ENCODE measurements at regions not wholly inside any gene's neighbourhood (a gene's known extent, or its start where the extent isn't known, plus 50 kb on each side); places are given as distances from the start of the nearest gene placed in this dataset.

- DNase-seq (ENCODE audit: low read depth) = no peak
Observed at GRCh38 chr5:167020418-167020817, 1271.0 kb upstream of the WWC1 start.

DNA sequence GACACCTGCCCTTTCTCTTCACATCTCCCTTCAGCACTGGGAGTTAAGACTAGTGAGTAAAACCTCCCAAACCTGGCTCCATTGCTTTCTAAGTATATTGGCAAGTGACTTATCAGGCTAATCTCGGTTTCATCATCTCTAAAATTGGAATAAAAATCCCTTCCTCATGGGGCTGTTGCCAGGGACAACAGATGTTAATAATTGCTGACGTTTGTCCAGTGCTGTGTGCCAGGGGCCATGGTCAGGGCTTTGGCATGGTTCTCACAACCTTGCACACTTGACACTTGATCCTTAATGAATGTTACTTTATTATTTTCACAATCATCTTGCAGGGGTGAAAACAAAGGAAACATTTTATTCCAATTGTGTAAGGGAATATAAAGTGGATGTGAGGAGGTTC, 1262.0 kb upstream of the WWC1 start:
- no peak for DNase-seq (ENCODE audit: low read depth)

- DNase-seq (ENCODE audit: low read depth) = no peak
Observed at GRCh38 chr5:167030500-167031120, 1260.8 kb upstream of the WWC1 start.

- no peak for DNase-seq (ENCODE audit: low read depth)
Observed at GRCh38 chr5:167036585-167036984, 1254.9 kb upstream of the WWC1 start.

DNA sequence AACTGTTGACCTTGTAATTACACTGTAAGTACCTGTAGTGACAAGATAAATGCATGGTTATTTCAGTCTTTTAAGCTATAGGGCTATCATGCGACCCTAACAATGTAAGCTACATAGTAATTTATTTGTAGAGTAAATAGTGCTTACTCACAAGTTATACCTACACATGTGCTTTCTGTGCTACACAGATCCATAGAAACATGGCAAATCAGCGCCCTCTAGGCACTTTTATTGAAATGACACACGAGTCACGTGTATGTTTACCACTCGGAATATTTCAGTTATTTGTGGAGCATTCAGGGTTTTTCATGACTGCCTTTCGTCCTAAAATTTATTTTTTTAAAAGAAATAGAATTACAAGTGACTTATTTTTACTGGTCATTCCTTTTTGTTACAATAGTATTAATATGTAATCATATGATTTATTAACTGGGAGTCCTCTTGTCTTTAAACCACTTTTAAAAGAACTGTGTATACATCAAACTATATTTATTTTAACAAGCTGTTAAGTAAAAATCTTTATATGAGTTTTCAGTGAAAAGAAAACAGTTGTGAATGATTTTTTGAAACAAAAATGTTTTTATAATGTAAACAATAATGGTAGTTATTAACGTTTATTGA, 1242.3 kb upstream of the WWC1 start:
- peak; percentile 15 for DNase-seq (ENCODE audit: low read depth)

DNA sequence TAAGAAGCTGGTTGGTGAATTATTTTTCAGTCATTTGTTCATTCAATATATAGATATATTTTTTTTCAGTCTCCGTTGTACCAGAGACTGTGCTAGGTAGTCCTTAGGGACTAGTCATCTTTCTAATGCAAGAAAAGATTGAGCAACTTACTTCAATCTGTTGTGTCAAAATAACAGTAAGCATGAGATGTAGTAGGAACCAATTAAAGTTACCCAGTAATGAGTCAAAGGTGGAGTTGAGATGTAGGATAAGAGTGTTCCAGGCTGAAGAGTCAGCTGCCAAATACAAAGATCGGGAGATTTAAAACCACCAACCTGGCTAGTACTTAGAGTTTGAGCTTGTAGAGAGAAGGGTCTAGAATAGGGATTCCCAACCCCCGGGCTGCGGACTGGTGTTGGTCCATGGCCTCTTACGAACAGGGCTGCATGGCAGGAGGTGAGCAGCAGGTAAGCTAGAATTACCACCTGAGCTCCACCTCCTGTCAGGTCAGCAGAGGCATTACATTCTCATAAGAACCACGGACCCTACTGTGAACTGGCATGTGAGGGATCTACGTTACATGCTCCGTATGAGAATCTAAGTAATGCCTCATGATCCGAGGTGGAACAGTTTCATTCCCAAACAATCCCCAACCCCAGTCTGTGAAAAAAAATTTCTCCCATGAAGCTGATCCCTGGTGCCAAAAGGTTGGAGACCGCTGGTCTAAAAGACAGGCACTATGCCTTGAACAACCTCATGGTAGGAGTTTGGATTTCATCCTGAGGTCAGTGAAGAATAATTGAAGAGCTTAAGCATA, 1241.5 kb upstream of the WWC1 start:
- no peak for DNase-seq (ENCODE audit: low read depth)

DNA sequence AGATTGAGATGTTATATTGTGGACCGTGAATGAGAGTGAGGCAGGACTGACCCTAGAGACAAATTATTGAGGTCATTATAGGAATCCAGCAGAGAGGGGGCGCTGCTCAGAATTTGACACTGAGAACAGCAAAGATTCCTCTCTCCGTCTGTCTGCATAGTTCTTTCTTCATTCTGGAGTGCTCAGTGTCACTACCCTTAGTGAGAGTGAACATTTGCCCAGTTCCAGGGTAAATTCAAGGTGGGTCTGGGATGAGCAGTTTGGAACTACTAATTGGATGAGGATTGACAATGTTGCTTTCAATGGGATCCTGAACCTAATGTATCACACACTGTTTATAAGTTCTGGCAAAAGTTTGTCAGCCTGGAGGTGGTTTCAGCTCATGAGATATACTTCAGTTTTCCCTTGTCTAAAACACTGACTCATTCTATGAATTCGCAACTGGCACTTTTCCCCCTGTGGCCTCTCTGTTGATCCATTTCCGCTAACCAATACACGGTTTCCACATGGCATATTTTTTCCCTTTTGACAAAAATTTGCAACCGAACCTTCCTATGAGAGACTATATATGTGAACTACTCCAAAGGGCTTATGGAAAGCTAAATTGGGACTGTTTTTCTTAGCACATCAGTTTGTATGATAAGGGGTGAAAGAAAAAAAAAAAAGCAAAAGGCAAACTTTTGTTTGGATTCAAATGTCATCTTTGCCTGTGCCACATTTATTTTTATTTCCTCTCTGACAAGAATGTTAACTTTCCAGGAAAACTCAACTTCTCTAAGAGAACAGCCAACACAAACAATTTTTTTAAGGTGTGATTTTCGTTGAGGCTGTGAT, 1240.7 kb upstream of the WWC1 start:
- no peak for DNase-seq (ENCODE audit: low read depth)

GRCh38 chr5:167051402-167051768, 1240.1 kb upstream of the WWC1 start:
- no peak for DNase-seq (ENCODE audit: low read depth)

GRCh38 chr5:167052791-167053190, 1238.7 kb upstream of the WWC1 start:
- no peak for DNase-seq (ENCODE audit: low read depth)

GRCh38 chr5:167057665-167058064, 1233.8 kb upstream of the WWC1 start:
- no peak for DNase-seq (ENCODE audit: low read depth)

GRCh38 chr5:167061695-167062094, 1229.8 kb upstream of the WWC1 start:
- no peak for DNase-seq (ENCODE audit: low read depth)

DNA sequence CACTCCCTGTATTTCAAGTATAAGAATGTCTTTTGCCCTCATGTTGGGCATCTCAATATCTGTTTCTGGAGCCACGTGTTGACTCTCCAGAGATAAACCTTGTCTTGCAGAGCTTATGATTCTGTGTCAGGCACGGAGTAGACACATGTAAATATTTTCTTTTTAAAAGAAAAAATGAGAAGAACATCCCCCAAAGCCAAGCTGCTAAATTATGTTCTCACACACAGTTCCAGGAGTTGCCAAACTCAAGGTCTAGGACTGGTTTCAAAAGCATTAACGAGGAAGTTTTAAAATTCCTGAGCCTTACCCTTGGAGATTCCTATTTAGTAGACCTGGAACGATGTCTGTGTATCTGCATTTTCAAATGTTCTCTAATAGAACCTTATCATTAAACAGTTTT, 1228.3 kb upstream of the WWC1 start:
- DNase-seq (ENCODE audit: low read depth) = no peak

- no peak for DNase-seq (ENCODE audit: low read depth)
Observed at GRCh38 chr5:167063788-167064187, 1227.7 kb upstream of the WWC1 start.

GRCh38 chr5:167064198-167064776, 1227.2 kb upstream of the WWC1 start:
- no peak for DNase-seq (ENCODE audit: low read depth)

DNA sequence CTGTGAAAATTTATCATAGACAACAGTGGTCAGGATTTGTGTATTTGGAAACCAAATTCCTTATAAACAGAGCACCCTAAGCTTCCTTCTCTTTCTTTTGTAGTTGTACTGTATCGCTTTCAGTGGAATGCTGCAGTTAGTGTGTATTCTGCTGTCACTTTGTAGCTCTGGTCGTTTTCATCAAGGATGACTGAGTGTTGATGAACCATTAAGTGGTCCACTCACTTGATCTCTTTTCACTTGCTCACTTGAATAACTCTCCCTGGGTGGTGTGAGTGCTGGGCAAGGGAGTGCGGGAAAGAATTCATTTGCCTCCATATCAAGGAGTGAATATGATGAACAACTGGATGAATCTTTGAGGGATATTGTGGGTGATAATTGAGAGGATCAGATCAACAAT, 1225.7 kb upstream of the WWC1 start:
- no peak for DNase-seq (ENCODE audit: low read depth)

GRCh38 chr5:167071981-167072610, 1219.3 kb upstream of the WWC1 start:
- no peak for DNase-seq (ENCODE audit: low read depth)

- DNase-seq (ENCODE audit: low read depth) = no peak
Observed at GRCh38 chr5:167081561-167081960, 1209.9 kb upstream of the WWC1 start.

- DNase-seq (ENCODE audit: low read depth) = no peak
Observed at GRCh38 chr5:167096816-167097215, 1194.6 kb upstream of the WWC1 start.

DNA sequence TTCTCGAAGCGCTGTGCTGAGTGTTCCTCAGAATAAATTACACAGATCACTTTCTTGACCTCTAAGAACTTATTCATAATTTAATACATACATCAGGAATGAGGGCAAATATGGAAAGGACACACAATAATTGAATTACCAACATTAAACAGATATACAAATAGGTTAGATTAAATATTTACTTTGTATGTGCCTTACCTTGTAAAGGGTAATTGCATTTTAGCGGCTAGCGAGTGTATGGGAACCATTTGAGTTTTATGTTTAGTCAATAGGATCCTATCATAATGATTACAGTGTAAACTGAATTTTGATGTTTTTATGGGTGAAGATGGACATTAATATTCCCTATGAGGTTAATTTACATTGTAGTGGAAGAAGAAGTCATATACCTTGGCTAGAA, 1187.1 kb upstream of the WWC1 start:
- DNase-seq (ENCODE audit: low read depth) = no peak

DNA sequence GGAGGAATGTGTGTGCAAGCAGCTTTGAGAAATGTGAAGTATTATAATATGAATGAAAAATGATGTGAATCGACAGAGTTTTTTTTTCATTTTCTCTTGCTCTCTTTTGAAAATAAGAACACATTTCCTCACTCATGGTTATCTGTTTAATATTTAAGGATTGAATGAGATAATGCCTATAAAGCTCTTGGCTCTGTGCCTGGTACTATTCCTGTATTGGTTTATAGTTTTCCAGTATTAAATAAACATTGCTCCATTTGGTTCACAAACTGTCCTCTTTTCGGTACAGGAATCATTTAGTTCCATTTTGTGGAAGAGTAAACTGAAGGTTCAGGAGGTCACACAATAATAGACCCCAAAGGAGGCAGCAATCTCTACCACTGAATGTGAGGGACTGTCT, 1185.5 kb upstream of the WWC1 start:
- DNase-seq (ENCODE audit: low read depth) = no peak

DNA sequence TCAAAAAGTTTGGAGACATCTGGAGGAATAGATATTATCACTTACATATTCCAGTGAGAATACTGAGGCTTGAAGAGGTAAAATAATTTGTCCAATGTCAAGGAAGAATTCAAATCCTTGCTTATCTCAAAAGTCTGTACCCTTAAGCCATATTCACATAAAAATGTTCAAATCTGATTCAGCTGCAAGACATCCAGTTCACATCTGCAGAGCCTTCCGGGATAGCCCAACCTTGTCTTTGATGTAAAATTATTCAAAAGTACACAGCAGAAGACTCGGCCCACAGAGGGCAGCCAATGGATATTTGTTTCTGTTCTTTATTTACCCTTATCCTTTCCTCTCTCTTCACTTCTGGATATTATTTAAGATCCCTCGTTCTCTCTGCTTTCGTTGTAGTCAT, 1183.8 kb upstream of the WWC1 start:
- DNase-seq (ENCODE audit: low read depth) = no peak

Data from myocyte (in vitro differentiated cells).